DND-41 (cell line): ENCODE measurements at regions not wholly inside any gene's neighbourhood (a gene's known extent, or its start where the extent isn't known, plus 50 kb on each side); places are given as distances from the start of the nearest gene placed in this dataset.

ENCODE experiments used
- EZH2 ChIP-seq: IDR thresholded peaks from 3 replicates; pipeline ENCODE4 v1.6.1; 2012; ENCODE audit warnings: borderline replicate concordance, low read depth, mild to moderate bottlenecking, moderate library complexity, low read length, inconsistent platforms; ENCODE audit not compliant: severe bottlenecking
- TF ChIP-seq, protein P1 (sequence below): IDR thresholded peaks from 2 replicates; pipeline ENCODE4 v1.5.1; 2012; ENCODE audit warnings: borderline replicate concordance, low read length, moderate library complexity, mild to moderate bottlenecking; ENCODE audit not compliant: poor library complexity, severe bottlenecking; ENCODE audit errors: extremely low read depth

DNA sequence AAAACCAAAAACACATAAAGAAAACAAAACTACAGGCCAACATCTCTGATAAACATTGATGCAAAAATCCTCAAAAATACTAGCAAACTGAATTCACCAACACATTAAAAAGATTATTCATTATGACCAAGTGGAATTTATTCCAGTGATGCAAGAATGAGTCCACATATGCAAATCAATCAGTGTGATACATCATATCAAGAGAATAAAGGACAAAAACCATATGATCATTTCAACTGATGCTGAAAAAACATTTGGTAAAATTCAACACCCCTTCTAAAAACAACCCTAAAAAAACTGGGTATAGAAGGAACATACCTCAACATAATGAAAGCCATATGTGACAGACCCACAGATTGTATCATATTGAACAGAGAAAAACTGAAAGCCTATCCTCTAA is 265.6 kb upstream of the DCBLD2 start:
- TF ChIP-seq, protein P1, sequence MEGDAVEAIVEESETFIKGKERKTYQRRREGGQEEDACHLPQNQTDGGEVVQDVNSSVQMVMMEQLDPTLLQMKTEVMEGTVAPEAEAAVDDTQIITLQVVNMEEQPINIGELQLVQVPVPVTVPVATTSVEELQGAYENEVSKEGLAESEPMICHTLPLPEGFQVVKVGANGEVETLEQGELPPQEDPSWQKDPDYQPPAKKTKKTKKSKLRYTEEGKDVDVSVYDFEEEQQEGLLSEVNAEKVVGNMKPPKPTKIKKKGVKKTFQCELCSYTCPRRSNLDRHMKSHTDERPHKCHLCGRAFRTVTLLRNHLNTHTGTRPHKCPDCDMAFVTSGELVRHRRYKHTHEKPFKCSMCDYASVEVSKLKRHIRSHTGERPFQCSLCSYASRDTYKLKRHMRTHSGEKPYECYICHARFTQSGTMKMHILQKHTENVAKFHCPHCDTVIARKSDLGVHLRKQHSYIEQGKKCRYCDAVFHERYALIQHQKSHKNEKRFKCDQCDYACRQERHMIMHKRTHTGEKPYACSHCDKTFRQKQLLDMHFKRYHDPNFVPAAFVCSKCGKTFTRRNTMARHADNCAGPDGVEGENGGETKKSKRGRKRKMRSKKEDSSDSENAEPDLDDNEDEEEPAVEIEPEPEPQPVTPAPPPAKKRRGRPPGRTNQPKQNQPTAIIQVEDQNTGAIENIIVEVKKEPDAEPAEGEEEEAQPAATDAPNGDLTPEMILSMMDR, result no peak
- TF ChIP-seq EZH2, result no peak
